Endothelial cell of umbilical vein (primary cell): ENCODE measurements at regions not wholly inside any gene's neighbourhood (a gene's known extent, or its start where the extent isn't known, plus 50 kb on each side); places are given as distances from the start of the nearest gene placed in this dataset.

Source experiments
- BruUV-seq: library from RNA; stranded (reverse); fragments of 400-500 nt; replicated peaks from 2 replicates; lab custom pipeline; 2021; lab: Mats Ljungman, UMichigan
- CTCF ChIA-PET: fragments of 300-600, 350-600 bp; sonication (Branson Sonifier 250); formaldehyde crosslinking; loops from one replicate; lab custom pipeline; 2021; ENCODE audit warnings: antibody characterized with exemption, inconsistent platforms; lab: Charles Lee
- POLR2A ChIA-PET: fragments of 300-600, 350-600 bp; sonication (Branson Sonifier 250); formaldehyde crosslinking; loops from one replicate; lab custom pipeline; 2021; ENCODE audit warnings: antibody characterized with exemption, inconsistent platforms; lab: Charles Lee
- DNase-seq: peaks from one replicate; pipeline ENCODE4 v3.0.0-alpha.2; 2011; ENCODE audit warnings: low read depth, low spot score
- FAIRE-seq: peaks from 2 replicates; lab custom pipeline; 2011; peaks lifted over from hg19 to GRCh38; lab: Jason Lieb, UNC
- H2AFZ ChIP-seq: 2 replicates; pipeline ENCODE4 v1.6.0; 2012; ENCODE audit warnings: low read depth, low read length, control low read depth, inconsistent platforms
- H3K27ac ChIP-seq: 2 replicates; pipeline ENCODE4 v1.5.1; 2011; ENCODE audit warnings: low read depth, mild to moderate bottlenecking, control low read depth, low read length, moderate library complexity; ENCODE audit not compliant: insufficient read depth
- H3K27me3 ChIP-seq, 2 experiments: 2 replicates each; pipeline versions ENCODE4 v1.6.0 to v1.6.1; 2011; ENCODE audit warnings: low read length in 2 of 2, mixed read lengths in 1 of 2; ENCODE audit not compliant: control insufficient read depth in 2 of 2, insufficient read depth in 2 of 2
- H3K36me3 ChIP-seq, 2 experiments: 2 replicates in 1 of 2; 3 replicates in 1 of 2; pipeline ENCODE4 v1.5.1; 2011; ENCODE audit warnings: low read length in 2 of 2, mild to moderate bottlenecking in 1 of 2, moderate library complexity in 1 of 2; ENCODE audit not compliant: control insufficient read depth in 2 of 2, insufficient read depth in 2 of 2; ENCODE audit errors: extremely low read depth in 1 of 2
- H3K4me1 ChIP-seq: 3 replicates; pipeline ENCODE4 v1.5.1; 2011; ENCODE audit warnings: mild to moderate bottlenecking, low read length; ENCODE audit not compliant: control insufficient read depth, insufficient read depth; ENCODE audit errors: extremely low read depth
- H3K4me2 ChIP-seq: 2 replicates; pipeline ENCODE4 v1.6.1; 2011; ENCODE audit warnings: low read length, control low read depth, mixed read lengths; ENCODE audit not compliant: insufficient read depth
- H3K4me3 ChIP-seq, 3 experiments: fragments of 200-600 bp in 1 of 3; sonication (generic), shearing (Covaris generic) in 1 of 3; replicated peaks in 1 of 3; 2 replicates each; pipeline ENCODE4 v1.5.1; 2011 to 2016; ENCODE audit warnings: control low read depth in 3 of 3, low read length in 3 of 3, mild to moderate bottlenecking in 2 of 3, inconsistent platforms in 1 of 3, low read depth in 1 of 3, moderate library complexity in 1 of 3; ENCODE audit not compliant: insufficient read depth in 1 of 3
- H3K79me2 ChIP-seq: 2 replicates; pipeline ENCODE4 v1.6.0; 2012; ENCODE audit warnings: low read length, inconsistent platforms; ENCODE audit not compliant: control insufficient read depth, insufficient read depth
- H3K9ac ChIP-seq: replicated peaks from 2 replicates; pipeline ENCODE3; 2011; ENCODE audit warnings: low read length, control low read depth; ENCODE audit not compliant: insufficient read depth; ENCODE audit errors: extremely low read depth
- H3K9me1 ChIP-seq: replicated peaks from 3 replicates; pipeline ENCODE4 v1.6.0; 2011; ENCODE audit warnings: mild to moderate bottlenecking, low read length; ENCODE audit not compliant: control insufficient read depth, insufficient read depth; ENCODE audit errors: extremely low read depth
- H3K9me3 ChIP-seq: replicated peaks from 2 replicates; pipeline ENCODE4 v1.5.1; 2012; ENCODE audit warnings: low read length, inconsistent platforms; ENCODE audit not compliant: control insufficient read depth, insufficient read depth
- H4K20me1 ChIP-seq: replicated peaks from 2 replicates; pipeline ENCODE3; 2011; ENCODE audit warnings: mild to moderate bottlenecking, low read length; ENCODE audit not compliant: control insufficient read depth, insufficient read depth; ENCODE audit errors: extremely low read depth
- CTCF ChIP-seq, 2 donors: IDR thresholded peaks; 1 replicate in 1 of 2; 2 replicates in 1 of 2; pipeline ENCODE4 v1.5.1; 2011; ENCODE audit warnings: low read length in 2 of 2, mild to moderate bottlenecking in 2 of 2, moderate library complexity in 2 of 2, control low read depth in 1 of 2, inconsistent platforms in 1 of 2, low read depth in 1 of 2; ENCODE audit not compliant: insufficient read depth in 1 of 2; ENCODE audit errors: extremely low read depth in 1 of 2
- EZH2 ChIP-seq: IDR thresholded peaks from 2 replicates; pipeline ENCODE4 v1.6.1; 2012; ENCODE audit warnings: borderline replicate concordance, low read depth, mild to moderate bottlenecking, moderate library complexity, low read length, inconsistent platforms; ENCODE audit not compliant: severe bottlenecking
- FOS ChIP-seq: IDR thresholded peaks from 2 replicates; pipeline ENCODE4 v1.6.1; 2011; ENCODE audit warnings: mild to moderate bottlenecking, low read length, moderate library complexity, borderline replicate concordance; ENCODE audit not compliant: insufficient read depth
- GATA2 ChIP-seq: IDR thresholded peaks from 2 replicates; pipeline ENCODE4 v1.7.0; 2011; ENCODE audit warnings: low read depth, mild to moderate bottlenecking, moderate library complexity, mixed read lengths, low read length; ENCODE audit not compliant: insufficient read length, insufficient read depth
- JUN ChIP-seq: IDR thresholded peaks from 2 replicates; pipeline ENCODE4 v1.6.1; 2011; ENCODE audit warnings: borderline replicate concordance, low read depth; ENCODE audit not compliant: insufficient read length, insufficient read depth
- MAX ChIP-seq: IDR thresholded peaks from 2 replicates; pipeline ENCODE4 v1.6.1; 2011; ENCODE audit not compliant: insufficient read depth, insufficient read length
- MYC ChIP-seq: IDR thresholded peaks from one replicate; pipeline ENCODE4 v1.6.1; 2011; ENCODE audit warnings: mild to moderate bottlenecking, low read depth, low read length
- POLR2A ChIP-seq: IDR thresholded peaks from 2 replicates; pipeline ENCODE4 v1.6.1; 2012; ENCODE audit warnings: low read depth, mild to moderate bottlenecking, control low read depth, low read length
- POLR2AphosphoS5 ChIP-seq: IDR thresholded peaks from 2 replicates; pipeline ENCODE4 v1.6.1; 2012; ENCODE audit warnings: low read depth, mild to moderate bottlenecking, control low read depth, low read length, moderate library complexity; ENCODE audit not compliant: insufficient read depth
- dilution Hi-C: fragments of 300-500 bp; cut with MboI; formaldehyde crosslinking; loops from one replicate; pipeline ENCODE4 v1.15.0; 2019; ENCODE audit warnings: low sequenced_read_pairs; ENCODE audit not compliant: extremely low pct_ligation_motif_present
- intact Hi-C: fragments of 100-400 bp; cut with micrococcal nuclease; formaldehyde crosslinking; loops from one replicate; pipeline ENCODE4 v1.10.0; 2022

- FAIRE-seq: no peak
These were observed 346.2 kb upstream of the IRX1 start for GRCh38 chr5:3249401-3249800.

More at GRCh38 chr5:3249401-3249800, 346.2 kb upstream of the IRX1 start:
- H3K79me2 ChIP-seq: no peaks in the 10 kb centered on the region
- H3K27me3 ChIP-seq: no peaks in the 10 kb centered on the region
- no peak overlapping the region for H3K4me2 ChIP-seq
- no peaks in the 10 kb centered on the region for H3K9me1 ChIP-seq
- H3K4me1 ChIP-seq: no peaks in the 10 kb centered on the region
- H2AFZ ChIP-seq: no peak overlapping the region
- no peak overlapping the region for H3K9ac ChIP-seq
- H3K9me3 ChIP-seq: peaks cover 8% of the 10 kb centered on the region
- no peak overlapping the region for H3K4me3 ChIP-seq
- ChIA-PET POLR2A (no interaction called here), CTCF (no interaction called here)
- intact Hi-C loops (no loop called here), dilution Hi-C loops (no loop called here)
- no TSS peak for BruUV-seq
- H4K20me1 ChIP-seq: no peaks in the 10 kb centered on the region
- no peak for DNase-seq
- no peaks in the 10 kb centered on the region for H3K36me3 ChIP-seq
- no peak overlapping the region for H3K27ac ChIP-seq
- TF ChIP-seq POLR2AphosphoS5 (no peak), FOS (no peak), JUN (no peak), MYC (no peak), EZH2 (no peak), MAX (no peak), POLR2A (no peak), GATA2 (no peak), CTCF (IDR thresholded peaks at IDR 0.05; ENCODE audit: extremely low read depth in 1 of 2, insufficient read depth in 1 of 2, low read depth in 1 of 2, low read length in 2 of 2) (no peak)
